Adipose tissue (tissue), 3 donors: ENCODE measurements at regions not wholly inside any gene's neighbourhood (a gene's known extent, or its start where the extent isn't known, plus 50 kb on each side); places are given as distances from the start of the nearest gene placed in this dataset.

ENCODE experiments used
- H3K27ac ChIP-seq: one replicate; pipeline ENCODE4 v1.5.1; 2013; ENCODE audit warnings: low read depth, low read length
- WGBS, 3 donors: extraction: QIAGEN DNeasy Blood & Tissue Kit; methylation state at CpG; one replicate each; pipeline ENCODE4 v1.1.7; 2013; 5-methylcytosine and 5-hydroxymethylcytosine counted together
- donor health status: healthy with polysubstance abuse.
- donor health status: Bipolar disorder and iron deficiency.
- donor health status: healthy.

DNA sequence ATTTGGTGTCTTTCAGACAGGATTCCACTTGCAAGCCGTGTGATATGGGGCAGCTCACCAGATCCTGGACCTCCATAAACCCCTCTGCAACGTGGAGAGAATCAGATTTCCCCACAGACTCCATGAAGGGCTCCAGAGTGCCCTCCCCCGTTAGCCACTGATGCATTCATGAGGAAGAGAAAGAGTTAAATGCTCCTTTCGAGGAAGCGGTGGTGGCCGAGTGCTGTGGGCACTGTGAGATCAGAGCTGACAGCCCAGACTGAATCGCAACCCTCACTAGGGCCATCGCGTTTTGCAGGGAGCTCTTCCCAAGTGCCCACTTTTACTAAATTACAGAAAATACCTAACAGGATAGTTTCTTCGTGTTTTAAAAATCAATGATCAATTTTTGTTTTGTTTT lies 226.3 kb upstream of the ZNF32 start:
- H3K27ac ChIP-seq, result no peak overlapping the region
- 72 to 83% (median 76%) methylated on average over 10 of the region's 10 CpGs for WGBS, 3 donors

- 89 to 100% (median 94%) methylated on average over 5 of the region's 5 CpGs for WGBS, 3 donors
- no peak overlapping the region for H3K27ac ChIP-seq
Observed at GRCh38 chr10:43873717-43874116, 225.0 kb upstream of the ZNF32 start.

- 93 to 97% (median 95%) methylated on average over 6 of the region's 6 CpGs for WGBS, 3 donors
- no peak overlapping the region for H3K27ac ChIP-seq
Observed at GRCh38 chr10:43872644-43873043, 224.0 kb upstream of the ZNF32 start.

DNA sequence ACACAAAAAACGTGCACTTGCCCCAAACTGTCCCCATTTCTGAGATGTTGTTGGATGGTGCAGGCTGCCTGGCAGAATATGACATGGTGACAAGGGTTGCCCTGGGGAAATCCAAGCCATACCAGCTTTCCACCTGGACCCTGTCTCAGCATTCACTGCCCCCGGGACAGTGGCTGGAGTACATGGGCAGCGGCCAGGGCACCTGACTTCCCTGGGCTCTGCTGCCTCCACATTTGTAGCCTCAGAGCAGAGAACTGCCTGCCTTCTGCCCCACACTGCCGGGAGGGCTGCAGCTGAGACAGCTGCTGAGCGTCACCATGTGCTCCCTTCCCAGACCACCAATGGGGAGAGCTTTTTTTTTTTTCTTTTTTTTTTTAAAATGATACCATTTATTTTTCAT lies 222.9 kb upstream of the ZNF32 start:
- 70 to 82% (median 74%) methylated on average over 5 of the region's 5 CpGs for WGBS, 3 donors
- H3K27ac ChIP-seq, result no peak overlapping the region

DNA sequence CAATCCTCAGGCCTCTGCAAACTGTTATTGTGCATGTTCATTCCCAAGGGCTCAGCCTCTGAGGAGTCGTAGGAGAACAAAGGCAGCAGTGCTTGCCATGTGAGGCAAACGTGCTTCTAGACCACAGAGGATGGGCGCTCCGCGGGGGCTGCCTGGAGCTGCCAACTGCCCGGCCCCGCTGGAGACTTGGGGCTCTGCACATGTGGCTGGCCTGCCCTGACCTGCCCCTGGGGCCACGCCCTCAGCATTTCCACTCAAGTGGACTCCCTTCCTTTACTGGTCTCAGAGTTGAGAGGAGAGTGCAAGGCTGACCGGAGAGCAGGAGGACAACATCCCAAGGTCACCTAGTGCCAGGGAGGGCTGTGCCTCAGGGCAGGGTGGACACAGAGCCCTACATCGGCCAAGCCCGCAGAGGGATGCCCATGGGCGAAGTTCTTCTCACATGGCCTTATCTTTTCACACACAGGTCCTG lies 222.3 kb upstream of the ZNF32 start:
- 67 to 86% (median 71%) methylated on average over 12 of the region's 12 CpGs for WGBS, 3 donors
- no peak overlapping the region for H3K27ac ChIP-seq

- WGBS, 3 donors, result 95 to 96% (median 96%) methylated on average over 8 of the region's 8 CpGs
- no peak overlapping the region for H3K27ac ChIP-seq
Observed at GRCh38 chr10:43869669-43870322, 221.1 kb upstream of the ZNF32 start.

- WGBS, 3 donors, result 94 to 96% (median 95%) methylated on average over 6 of the region's 6 CpGs
- H3K27ac ChIP-seq, result no peak overlapping the region
Observed at GRCh38 chr10:43868952-43869351, 220.3 kb upstream of the ZNF32 start.

- H3K27ac ChIP-seq, result no peak overlapping the region
- WGBS, 3 donors, result 77 to 94% (median 86%) methylated on average over 16 of the region's 16 CpGs
Observed at GRCh38 chr10:43867667-43868565, 219.2 kb upstream of the ZNF32 start.

DNA sequence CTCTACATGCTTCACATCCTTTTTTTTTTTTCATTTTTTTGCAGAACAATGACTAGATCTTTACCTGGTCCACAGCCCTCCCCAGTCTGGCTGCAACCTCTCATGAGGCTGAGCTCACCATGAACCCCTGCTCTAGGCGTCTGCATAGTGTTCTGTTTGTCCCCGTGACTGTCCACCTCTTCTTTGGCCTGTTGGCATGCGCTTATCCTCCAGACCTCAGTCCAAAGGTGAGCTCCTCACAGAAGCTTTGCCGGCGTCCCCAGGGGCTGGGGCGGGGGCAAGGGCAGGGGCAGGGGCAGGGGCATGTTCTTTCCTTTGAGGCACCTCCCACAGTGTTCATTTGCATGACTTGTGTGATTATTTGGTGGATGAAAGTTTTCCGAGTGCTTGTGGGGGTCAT lies 218.4 kb upstream of the ZNF32 start:
- no peak overlapping the region for H3K27ac ChIP-seq
- 90 to 96% (median 94%) methylated on average over 7 of the region's 7 CpGs for WGBS, 3 donors

GRCh38 chr10:43866712-43867111 lies 218.0 kb upstream of the ZNF32 start:
- no peak overlapping the region for H3K27ac ChIP-seq
- 78 to 84% (median 79%) methylated on average over 6 of the region's 6 CpGs for WGBS, 3 donors

DNA sequence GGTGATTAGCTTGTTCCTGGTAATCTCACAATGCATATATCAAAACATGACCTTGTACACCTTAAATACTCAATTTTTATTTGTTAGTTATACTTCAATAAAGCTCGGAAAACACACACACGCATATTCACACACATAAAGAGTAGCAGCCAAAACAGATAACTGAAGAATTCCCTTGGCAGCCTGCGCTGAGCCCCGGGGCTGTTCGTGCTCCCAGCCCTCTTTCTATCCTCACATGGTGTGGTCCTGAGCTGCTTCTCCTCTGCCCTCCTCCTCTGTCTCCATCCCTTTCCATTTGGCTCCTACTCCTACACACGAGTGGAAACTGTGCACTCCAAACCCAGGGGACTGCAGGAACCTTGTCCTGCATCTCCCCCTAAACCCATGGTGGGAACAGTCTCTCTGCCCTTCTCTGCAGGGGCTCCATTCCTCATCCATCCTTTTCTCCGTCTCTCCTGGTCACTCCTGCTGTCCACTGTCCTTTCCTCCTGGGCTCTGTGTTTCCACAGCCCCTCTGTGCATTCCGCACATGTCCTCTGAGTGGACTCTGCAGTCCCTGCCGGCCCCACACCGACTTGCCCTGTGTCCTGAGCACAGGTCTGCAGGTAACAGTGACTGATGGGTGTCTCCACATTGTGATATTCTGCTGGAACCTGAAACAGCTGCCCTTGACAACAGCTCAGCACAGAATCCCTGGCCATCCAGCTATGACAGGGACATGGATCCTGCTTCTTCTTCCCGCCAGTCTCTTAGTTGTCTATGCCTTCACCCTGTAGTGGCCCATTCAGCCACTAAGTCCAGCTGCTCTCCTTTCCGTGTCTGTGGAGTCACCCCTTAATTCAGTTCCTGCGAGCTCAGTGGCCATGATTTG lies 216.8 kb upstream of the ZNF32 start:
- WGBS, 3 donors, result 66 to 75% (median 72%) methylated on average over 13 of the region's 13 CpGs
- no peak overlapping the region for H3K27ac ChIP-seq

DNA sequence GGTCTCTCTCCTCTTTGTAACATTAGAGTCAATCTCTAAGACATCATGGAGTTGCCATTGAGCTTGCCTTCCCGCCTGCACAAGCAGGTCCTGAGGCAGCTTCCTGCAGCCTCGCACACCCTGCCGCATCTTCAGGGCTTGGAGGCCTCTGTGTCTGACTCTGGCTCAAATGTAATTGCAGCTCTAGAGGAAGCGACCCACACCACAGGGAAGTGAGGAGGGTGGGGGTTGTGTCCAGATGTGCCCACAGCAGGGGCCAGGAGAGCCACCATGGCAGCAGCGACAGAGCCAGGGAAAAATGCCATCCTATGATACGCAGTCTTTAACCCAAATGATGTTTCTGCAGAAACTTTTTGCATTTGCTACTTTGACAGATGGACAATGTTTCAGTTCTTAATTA lies 216.0 kb upstream of the ZNF32 start:
- H3K27ac ChIP-seq, result no peak overlapping the region
- WGBS, 3 donors, result 94 to 96% (median 94%) methylated on average over 6 of the region's 6 CpGs

DNA sequence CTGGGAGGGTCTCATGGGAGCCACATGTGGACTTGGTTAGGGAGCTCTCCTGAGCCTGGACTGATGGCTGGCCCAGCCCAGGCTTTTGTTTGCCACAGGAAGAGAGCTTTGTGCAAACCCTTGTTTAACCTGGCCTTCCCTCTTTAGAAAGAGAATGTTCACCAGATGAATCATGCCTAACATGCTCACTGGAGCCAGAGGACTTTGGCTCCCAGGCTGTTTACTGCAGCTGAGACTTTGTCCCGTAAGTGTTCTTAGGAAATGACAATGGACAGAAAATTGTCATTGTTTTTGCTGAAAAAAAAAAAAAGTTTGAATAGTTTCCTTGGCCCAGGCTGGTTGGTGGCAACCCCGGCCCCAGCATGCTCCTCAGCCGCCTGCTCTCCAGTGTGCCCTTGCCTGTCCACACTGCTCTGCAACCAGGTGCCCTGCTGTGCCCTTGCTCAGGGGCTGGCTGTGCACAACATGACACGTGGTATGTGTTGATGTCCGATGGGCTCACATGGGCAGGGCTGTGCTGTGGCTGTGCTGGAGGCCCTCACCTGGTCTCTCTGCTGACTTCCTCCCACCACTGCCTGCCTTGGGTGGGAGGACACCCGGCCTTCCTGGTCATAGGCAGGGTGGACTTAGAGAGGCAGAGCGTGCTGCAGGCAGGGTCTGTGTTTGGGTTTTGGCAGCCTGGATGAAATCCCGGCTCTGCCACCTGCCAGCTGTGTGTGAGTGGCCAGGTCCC lies 215.3 kb upstream of the ZNF32 start:
- 77 to 84% (median 83%) methylated on average over 8 of the region's 8 CpGs for WGBS, 3 donors
- H3K27ac ChIP-seq, result no peak overlapping the region

- H3K27ac ChIP-seq, result no peak overlapping the region
- WGBS, 3 donors, result 94 to 98% (median 96%) methylated on average over 9 of the region's 9 CpGs
Observed at GRCh38 chr10:43863270-43863669, 214.6 kb upstream of the ZNF32 start.

GRCh38 chr10:43862756-43863155 lies 214.1 kb upstream of the ZNF32 start:
- WGBS, 3 donors, result 92 to 96% (median 95%) methylated on average over 5 of the region's 5 CpGs
- H3K27ac ChIP-seq, result no peak overlapping the region

GRCh38 chr10:43861966-43862751 lies 213.5 kb upstream of the ZNF32 start:
- 71 to 81% (median 74%) methylated on average over 3 of the region's 3 CpGs for WGBS, 3 donors
- no peak overlapping the region for H3K27ac ChIP-seq

GRCh38 chr10:43859016-43859525 lies 210.4 kb upstream of the ZNF32 start:
- H3K27ac ChIP-seq, result no peak overlapping the region
- 78 to 92% (median 81%) methylated on average over 6 of the region's 6 CpGs for WGBS, 3 donors
